ENCODE measurements at regions not wholly inside any gene's neighbourhood (a gene's known extent, or its start where the extent isn't known, plus 50 kb on each side); places are given as distances from the start of the nearest gene placed in this dataset.

DNA sequence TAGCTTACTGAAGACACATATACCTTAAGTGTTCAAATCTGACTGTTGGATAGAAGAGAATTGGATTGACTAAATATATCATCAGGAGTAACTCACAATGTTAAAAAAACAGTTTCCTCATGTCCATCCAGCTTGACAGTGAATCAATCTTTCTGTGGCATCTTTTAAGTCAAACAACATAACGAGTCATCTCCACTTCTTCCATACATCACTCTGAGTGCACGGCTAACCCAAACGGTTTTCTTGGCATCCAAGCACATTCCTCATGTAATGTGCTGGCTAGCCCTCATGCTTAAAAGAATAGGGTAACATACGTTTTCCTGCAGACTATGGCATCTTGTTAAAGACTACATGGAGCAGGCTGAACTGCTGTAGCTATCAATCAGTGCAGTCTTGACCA lies 291.5 kb upstream of the TRPC7 start (continued):
- TF ChIP-seq ZNF331 (CRISPR knock-in tag; IDR thresholded peaks at IDR 0.05; ENCODE audit: low read depth) = no peak
- no peak for TF ChIP-seq EZH2 (IDR thresholded peaks at IDR 0.05; ENCODE audit: low read depth, unreplicated experiment)
- no peak for TF ChIP-seq NANOG (IDR thresholded peaks at IDR 0.05; ENCODE audit: borderline replicate concordance)
- TF ChIP-seq, protein P1, sequence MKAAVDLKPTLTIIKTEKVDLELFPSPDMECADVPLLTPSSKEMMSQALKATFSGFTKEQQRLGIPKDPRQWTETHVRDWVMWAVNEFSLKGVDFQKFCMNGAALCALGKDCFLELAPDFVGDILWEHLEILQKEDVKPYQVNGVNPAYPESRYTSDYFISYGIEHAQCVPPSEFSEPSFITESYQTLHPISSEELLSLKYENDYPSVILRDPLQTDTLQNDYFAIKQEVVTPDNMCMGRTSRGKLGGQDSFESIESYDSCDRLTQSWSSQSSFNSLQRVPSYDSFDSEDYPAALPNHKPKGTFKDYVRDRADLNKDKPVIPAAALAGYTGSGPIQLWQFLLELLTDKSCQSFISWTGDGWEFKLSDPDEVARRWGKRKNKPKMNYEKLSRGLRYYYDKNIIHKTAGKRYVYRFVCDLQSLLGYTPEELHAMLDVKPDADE (IDR thresholded peaks at IDR 0.05) = no peak
- no peak for TF ChIP-seq REST (IDR thresholded peaks at IDR 0.05; ENCODE audit: unreplicated experiment)
- TF ChIP-seq ZNF114 (CRISPR knock-in tag; IDR thresholded peaks at IDR 0.05) = no peak

DNA sequence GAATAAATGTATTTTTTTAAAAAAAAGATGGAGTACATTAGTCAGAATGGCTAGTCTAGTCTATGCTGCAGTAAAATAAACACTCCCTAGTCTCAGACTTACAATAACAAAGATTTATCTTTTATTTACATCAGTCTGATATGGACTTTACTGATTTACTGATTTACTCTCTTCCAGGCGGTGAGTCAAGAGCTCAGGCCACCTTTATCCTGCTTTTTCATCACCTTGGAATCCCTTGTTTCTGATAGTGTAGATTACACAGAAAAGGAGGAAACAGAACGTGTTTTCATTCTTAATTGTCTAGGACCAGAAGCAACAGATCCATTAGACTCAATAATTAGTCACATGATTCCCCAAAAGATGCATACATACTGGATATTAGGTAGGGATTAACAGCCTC lies 290.1 kb upstream of the TRPC7 start:
- no peak for ATAC-seq
- no peaks in the 10 kb centered on the region for H3K4me1 Mint-ChIP-seq
- no peak for TF ChIP-seq JUNB (IDR thresholded peaks at IDR 0.05; ENCODE audit: unreplicated experiment)
- no peak for TF ChIP-seq ZNF114 (CRISPR knock-in tag; IDR thresholded peaks at IDR 0.05)
- no peak for TF ChIP-seq STAT1 (IDR thresholded peaks at IDR 0.05; ENCODE audit: unreplicated experiment)
- no peak for TF ChIP-seq EZH2phosphoT487 (IDR thresholded peaks at IDR 0.05; ENCODE audit: unreplicated experiment)
- TF ChIP-seq, protein P1 (IDR thresholded peaks at IDR 0.05) = no peak
- TF ChIP-seq EZH2 (IDR thresholded peaks at IDR 0.05; ENCODE audit: low read depth, unreplicated experiment) = no peak
- no peak for TF ChIP-seq ZNF462 (CRISPR knock-in tag; IDR thresholded peaks at IDR 0.05)

More for the DNA sequence above, 290.1 kb upstream of the TRPC7 start:
- Mint-ChIP-seq H3K27me3 (ENCODE audit: insufficient read depth, low read depth, poor library complexity) (no peaks in the 10 kb centered on the region), H3K4me3 (no peak overlapping the region), H3K36me3 (ENCODE audit: low read depth) (peaks cover 17% of the 10 kb centered on the region; the same call in 2 of the 3 replicates), H3K27ac (no peak overlapping the region), H3K9me3 (peaks cover 13% of the 10 kb centered on the region)
- Histone ChIP-seq H3K27ac (ENCODE audit: low read depth) (no peak overlapping the region), H4K20me1 (replicated peaks; ENCODE audit: insufficient read depth) (no peaks in the 10 kb centered on the region), H3F3A (replicated peaks; ENCODE audit: low read depth) (no peaks in the 10 kb centered on the region), H3K27me3 (ENCODE audit: insufficient read depth) (no peaks in the 10 kb centered on the region), H3K9me2 (ENCODE audit: insufficient read depth) (no peaks in the 10 kb centered on the region; the same call in 1 of the 2 replicates), H3K4me1 (ENCODE audit: insufficient read depth) (no peaks in the 10 kb centered on the region), H3K79me2 (replicated peaks; ENCODE audit: insufficient read depth) (no peaks in the 10 kb centered on the region), H3K4me2 (no peak overlapping the region), H3K36me3 (ENCODE audit: insufficient read depth) (no peaks in the 10 kb centered on the region), H2AFZ (no peak overlapping the region), H3K4me3 (no peak overlapping the region)
- DNase-seq (ENCODE audit: low spot score) = no peak

Measured in GM23338 (cell line).